H1 (cell line): ENCODE measurements at regions not wholly inside any gene's neighbourhood (a gene's known extent, or its start where the extent isn't known, plus 50 kb on each side); places are given as distances from the start of the nearest gene placed in this dataset.

Source experiments
- CHD2 ChIP-seq: IDR thresholded peaks from 2 replicates; pipeline ENCODE4 v1.6.1; 2012; ENCODE audit warnings: low read length, improper control_type of control experiment
- FOSL1 ChIP-seq: IDR thresholded peaks from 2 replicates; pipeline ENCODE4 v1.6.1; 2011; ENCODE audit warnings: mild to moderate bottlenecking, low read depth, low read length, moderate library complexity; ENCODE audit not compliant: insufficient read depth
- POLR2A ChIP-seq, 2 experiments: IDR thresholded peaks; 1 replicate in 1 of 2; 2 replicates in 1 of 2; pipeline ENCODE4 v1.6.1; 2011; ENCODE audit warnings: low read depth in 2 of 2, low read length in 2 of 2, mild to moderate bottlenecking in 2 of 2; ENCODE audit errors: control extremely low read depth in 1 of 2
- POLR2AphosphoS5 ChIP-seq: IDR thresholded peaks from 2 replicates; pipeline ENCODE4 v1.6.1; 2011; ENCODE audit warnings: low read depth, low read length
- RXRA ChIP-seq: IDR thresholded peaks from 2 replicates; pipeline ENCODE4 v1.6.1; 2011; ENCODE audit warnings: low read depth, mild to moderate bottlenecking, low read length, moderate library complexity; ENCODE audit not compliant: insufficient read depth
- TAF1 ChIP-seq: IDR thresholded peaks from 2 replicates; pipeline ENCODE4 v1.6.1; 2011; ENCODE audit warnings: mild to moderate bottlenecking, low read depth, low read length
- ZNF274 ChIP-seq: IDR thresholded peaks from 2 replicates; pipeline ENCODE4 v1.7.0; 2012; ENCODE audit warnings: low read length, borderline replicate concordance; ENCODE audit errors: extremely low read depth
- TF ChIP-seq, protein P1 (sequence below): IDR thresholded peaks from 2 replicates; pipeline ENCODE4 v1.6.1; 2012; ENCODE audit warnings: inconsistent platforms
- TF ChIP-seq, protein P2 (sequence below): IDR thresholded peaks from 2 replicates; pipeline ENCODE4 v1.6.1; 2012; ENCODE audit warnings: low read length, inconsistent platforms

DNA sequence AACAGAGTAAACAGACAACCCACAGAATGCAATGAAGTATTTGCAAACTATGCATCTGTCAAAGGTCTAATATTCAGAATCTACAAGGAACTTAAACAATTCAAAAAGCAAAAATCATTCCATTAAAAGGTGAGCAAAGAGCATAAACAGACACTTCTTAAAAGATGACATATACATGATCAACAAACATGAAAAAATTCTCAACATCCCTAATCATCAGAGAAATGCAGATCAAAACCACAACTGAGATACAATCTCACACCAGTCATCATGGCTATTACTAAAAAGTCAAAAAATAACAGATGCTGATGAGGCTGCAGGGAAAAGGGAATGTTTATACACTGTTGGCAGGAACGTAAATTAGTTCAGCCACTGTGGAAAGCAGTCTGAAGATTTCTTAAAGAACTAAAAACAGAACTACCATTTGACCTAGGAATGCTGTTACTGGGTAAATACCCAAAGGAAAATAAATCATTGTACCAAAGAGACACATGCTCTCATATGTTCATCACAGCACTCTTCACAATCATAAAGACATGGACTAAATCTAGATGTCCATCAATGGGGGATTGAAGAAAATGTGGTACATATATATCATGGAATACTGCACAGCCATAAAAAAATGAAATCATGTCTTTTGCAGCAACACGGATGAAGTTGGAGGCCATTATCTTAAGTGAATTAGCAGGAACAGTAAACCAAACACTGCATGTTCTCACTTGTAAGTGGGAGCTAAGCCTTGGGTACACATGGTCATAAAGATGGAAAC is 393.3 kb upstream of the CBLB start:
- TF ChIP-seq TAF1: no peak
- TF ChIP-seq CHD2: no peak
- no peak for TF ChIP-seq RXRA
- TF ChIP-seq ZNF274: no peak
- TF ChIP-seq POLR2A (IDR thresholded peaks at IDR 0.05; ENCODE audit: control extremely low read depth in 1 of 2, low read depth in 2 of 2, low read length in 2 of 2): no peak
- TF ChIP-seq, protein P1, sequence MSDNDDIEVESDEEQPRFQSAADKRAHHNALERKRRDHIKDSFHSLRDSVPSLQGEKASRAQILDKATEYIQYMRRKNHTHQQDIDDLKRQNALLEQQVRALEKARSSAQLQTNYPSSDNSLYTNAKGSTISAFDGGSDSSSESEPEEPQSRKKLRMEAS: no peak
- TF ChIP-seq POLR2AphosphoS5: no peak
- no peak for TF ChIP-seq FOSL1
- TF ChIP-seq, protein P2, sequence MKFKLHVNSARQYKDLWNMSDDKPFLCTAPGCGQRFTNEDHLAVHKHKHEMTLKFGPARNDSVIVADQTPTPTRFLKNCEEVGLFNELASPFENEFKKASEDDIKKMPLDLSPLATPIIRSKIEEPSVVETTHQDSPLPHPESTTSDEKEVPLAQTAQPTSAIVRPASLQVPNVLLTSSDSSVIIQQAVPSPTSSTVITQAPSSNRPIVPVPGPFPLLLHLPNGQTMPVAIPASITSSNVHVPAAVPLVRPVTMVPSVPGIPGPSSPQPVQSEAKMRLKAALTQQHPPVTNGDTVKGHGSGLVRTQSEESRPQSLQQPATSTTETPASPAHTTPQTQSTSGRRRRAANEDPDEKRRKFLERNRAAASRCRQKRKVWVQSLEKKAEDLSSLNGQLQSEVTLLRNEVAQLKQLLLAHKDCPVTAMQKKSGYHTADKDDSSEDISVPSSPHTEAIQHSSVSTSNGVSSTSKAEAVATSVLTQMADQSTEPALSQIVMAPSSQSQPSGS: no peak
